SU-DHL-6 (cell line): ENCODE measurements at regions not wholly inside any gene's neighbourhood (a gene's known extent, or its start where the extent isn't known, plus 50 kb on each side); places are given as distances from the start of the nearest gene placed in this dataset.

Experiments used
- H2AFZ ChIP-seq: fragments of 200-600 bp; sonication (generic); 2 replicates; pipeline ENCODE4 v1.6.1; 2014; ENCODE audit warnings: low read depth, mild to moderate bottlenecking, moderate library complexity, mixed read lengths, antibody characterized with exemption, low read length; ENCODE audit not compliant: severe bottlenecking
- H3F3A ChIP-seq: fragments of 200-600 bp; shearing (Covaris generic); 2 replicates; pipeline ENCODE4 v1.6.0; 2016; ENCODE audit warnings: antibody characterized with exemption, mild to moderate bottlenecking; ENCODE audit not compliant: insufficient read depth
- H3K27ac ChIP-seq: fragments of 200-600 bp; sonication (generic); 2 replicates; pipeline ENCODE4 v1.5.1; 2016; ENCODE audit warnings: low read depth, mild to moderate bottlenecking, low read length, moderate library complexity, mixed read lengths
- H3K27me3 ChIP-seq: fragments of 200-600 bp; sonication (generic), shearing (Covaris generic); 2 replicates; pipeline ENCODE4 v1.6.0; 2014; ENCODE audit warnings: mild to moderate bottlenecking, low read length
- H3K36me3 ChIP-seq: fragments of 200-600 bp; sonication (generic); 2 replicates; pipeline ENCODE4 v1.6.1; 2014; ENCODE audit warnings: mild to moderate bottlenecking, low read length, mixed read lengths
- H3K4me2 ChIP-seq: fragments of 300-600, 200-600 bp; shearing (Covaris generic), sonication (generic); 2 replicates; pipeline ENCODE4 v1.6.0; 2014; ENCODE audit warnings: low read length, low read depth, mild to moderate bottlenecking; ENCODE audit not compliant: poor library complexity, severe bottlenecking
- H3K4me3 ChIP-seq: fragments of 200-600 bp; sonication (generic); 2 replicates; pipeline ENCODE4 v1.5.1; 2014; ENCODE audit warnings: antibody characterized with exemption, low read length, mild to moderate bottlenecking, mixed read lengths; ENCODE audit not compliant: insufficient read depth, poor library complexity, severe bottlenecking
- H3K79me2 ChIP-seq: fragments of 200-600 bp; sonication (generic); 2 replicates; pipeline ENCODE4 v1.6.1; 2014; ENCODE audit warnings: mild to moderate bottlenecking, low read length, moderate library complexity; ENCODE audit not compliant: insufficient read depth
- H3K9ac ChIP-seq: fragments of 200-600 bp; sonication (generic); 2 replicates; pipeline ENCODE4 v1.7.0; 2014; ENCODE audit warnings: mild to moderate bottlenecking, low read length
- H3K9me2 ChIP-seq: fragments of 200-600 bp; sonication (generic); replicated peaks from 2 replicates; pipeline ENCODE4 v1.6.1; 2014; ENCODE audit warnings: low read length; ENCODE audit not compliant: insufficient read depth
- H3K9me3 ChIP-seq: fragments of 200-600 bp; sonication (generic); 2 replicates; pipeline ENCODE4 v1.6.1; 2014; ENCODE audit warnings: low read length, mixed read lengths; ENCODE audit not compliant: insufficient read depth
- H4K20me1 ChIP-seq: fragments of 200-600 bp; sonication (generic); 2 replicates; pipeline ENCODE4 v1.6.1; 2014; ENCODE audit warnings: low read depth, mild to moderate bottlenecking, antibody characterized with exemption, low read length, moderate library complexity, mixed read lengths
- EZH2phosphoT487 ChIP-seq: fragments of 200-600 bp; sonication (generic), shearing (Covaris generic); conservative IDR thresholded peaks from 2 replicates; pipeline ENCODE4 v1.6.1; 2018; ENCODE audit warnings: mild to moderate bottlenecking, antibody characterized with exemption, low read length, moderate library complexity, mixed read lengths
- TF ChIP-seq, protein P1 (sequence below): fragments of 200-600 bp; sonication (generic); IDR thresholded peaks from one replicate; pipeline ENCODE4 v1.5.1; 2017; ENCODE audit warnings: antibody characterized with exemption, mild to moderate bottlenecking, low read length, moderate library complexity; ENCODE audit not compliant: insufficient read depth, poor library complexity, severe bottlenecking

DNA sequence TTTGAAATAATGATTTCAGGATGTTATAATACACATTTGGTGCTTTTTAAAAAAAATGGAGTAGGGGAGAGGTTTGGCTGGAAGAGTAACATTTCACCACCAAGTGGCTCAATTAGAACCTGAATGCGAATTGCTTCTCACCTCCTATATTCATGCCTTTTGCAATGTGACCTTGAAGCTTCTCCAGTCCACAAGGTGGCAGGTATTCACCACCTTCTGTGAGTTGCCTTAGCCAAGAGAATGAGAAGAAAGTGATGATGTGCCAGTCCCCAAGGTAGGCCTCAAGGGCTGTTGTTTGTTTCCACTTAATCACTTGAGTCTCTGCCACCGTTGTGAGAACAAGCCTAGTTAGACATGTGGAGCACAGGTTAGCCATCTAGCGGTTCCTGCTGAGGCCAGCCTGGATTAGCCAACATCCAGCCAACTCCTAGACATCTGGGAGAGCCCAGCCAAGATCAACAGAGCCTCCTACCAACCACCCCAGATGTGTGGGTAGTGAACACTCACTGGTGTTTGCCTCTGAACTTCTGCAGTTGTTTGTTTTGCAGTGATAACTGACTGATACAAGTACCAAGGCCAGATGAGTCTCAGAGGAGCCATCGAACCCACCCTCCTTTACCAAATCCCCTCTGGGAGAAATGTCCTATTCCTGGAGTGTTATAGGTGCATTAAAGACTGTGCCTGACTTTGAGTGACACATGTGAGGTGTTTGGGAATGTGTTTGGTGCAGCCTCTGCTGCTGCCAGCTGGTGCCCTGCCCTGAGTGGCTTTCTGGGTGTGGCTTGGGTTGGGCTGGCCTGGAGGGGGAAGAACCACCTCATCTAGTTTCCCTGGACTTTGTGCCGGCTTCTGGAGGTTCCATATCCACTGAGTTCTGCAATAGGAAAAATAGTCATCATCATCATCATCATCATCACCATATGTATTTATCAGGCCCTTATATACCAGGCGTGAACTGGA lies 132.5 kb upstream of the RFLNA start:
- Histone ChIP-seq H3K79me2 (no peaks in the 10 kb centered on the region), H3K4me2 (no peak overlapping the region), H3F3A (no peaks in the 10 kb centered on the region), H3K36me3 (no peaks in the 10 kb centered on the region), H3K9ac (no peak overlapping the region), H3K9me2 (no peaks in the 10 kb centered on the region), H2AFZ (no peak overlapping the region), H3K27me3 (no peaks in the 10 kb centered on the region), H3K4me3 (no peak overlapping the region), H4K20me1 (no peaks in the 10 kb centered on the region), H3K27ac (no peak overlapping the region), H3K9me3 (no peaks in the 10 kb centered on the region)
- TF ChIP-seq, protein P1, sequence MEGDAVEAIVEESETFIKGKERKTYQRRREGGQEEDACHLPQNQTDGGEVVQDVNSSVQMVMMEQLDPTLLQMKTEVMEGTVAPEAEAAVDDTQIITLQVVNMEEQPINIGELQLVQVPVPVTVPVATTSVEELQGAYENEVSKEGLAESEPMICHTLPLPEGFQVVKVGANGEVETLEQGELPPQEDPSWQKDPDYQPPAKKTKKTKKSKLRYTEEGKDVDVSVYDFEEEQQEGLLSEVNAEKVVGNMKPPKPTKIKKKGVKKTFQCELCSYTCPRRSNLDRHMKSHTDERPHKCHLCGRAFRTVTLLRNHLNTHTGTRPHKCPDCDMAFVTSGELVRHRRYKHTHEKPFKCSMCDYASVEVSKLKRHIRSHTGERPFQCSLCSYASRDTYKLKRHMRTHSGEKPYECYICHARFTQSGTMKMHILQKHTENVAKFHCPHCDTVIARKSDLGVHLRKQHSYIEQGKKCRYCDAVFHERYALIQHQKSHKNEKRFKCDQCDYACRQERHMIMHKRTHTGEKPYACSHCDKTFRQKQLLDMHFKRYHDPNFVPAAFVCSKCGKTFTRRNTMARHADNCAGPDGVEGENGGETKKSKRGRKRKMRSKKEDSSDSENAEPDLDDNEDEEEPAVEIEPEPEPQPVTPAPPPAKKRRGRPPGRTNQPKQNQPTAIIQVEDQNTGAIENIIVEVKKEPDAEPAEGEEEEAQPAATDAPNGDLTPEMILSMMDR = no peak
- no peak for TF ChIP-seq EZH2phosphoT487

DNA sequence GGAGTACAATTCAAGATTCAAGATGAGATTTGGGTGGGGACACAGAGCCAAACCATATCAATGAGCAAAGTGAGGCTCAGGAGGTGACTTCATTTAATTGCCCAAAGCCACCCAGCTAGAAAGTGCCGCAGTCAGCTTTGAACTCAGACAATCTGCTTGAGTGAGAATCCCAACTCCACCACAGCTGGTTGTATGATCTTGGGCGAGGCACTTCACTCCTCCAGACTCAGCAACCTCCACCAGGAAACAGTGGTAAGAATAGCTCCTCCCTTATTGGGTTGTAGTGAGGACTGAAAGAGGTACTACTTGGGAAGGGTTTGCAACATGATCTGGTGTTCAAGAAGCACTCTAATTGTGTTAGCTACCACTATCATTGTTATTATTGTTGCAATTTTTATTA lies 129.2 kb upstream of the RFLNA start:
- Histone ChIP-seq H3K36me3 (no peaks in the 10 kb centered on the region), H3K27me3 (no peaks in the 10 kb centered on the region), H3K9me3 (no peaks in the 10 kb centered on the region), H3K4me2 (no peak overlapping the region), H3K79me2 (no peaks in the 10 kb centered on the region), H4K20me1 (no peaks in the 10 kb centered on the region), H3F3A (no peaks in the 10 kb centered on the region), H2AFZ (no peak overlapping the region), H3K9me2 (no peaks in the 10 kb centered on the region), H3K9ac (no peak overlapping the region), H3K27ac (no peak overlapping the region), H3K4me3 (no peak overlapping the region)
- TF ChIP-seq, protein P1 = no peak
- TF ChIP-seq EZH2phosphoT487 = no peak

DNA sequence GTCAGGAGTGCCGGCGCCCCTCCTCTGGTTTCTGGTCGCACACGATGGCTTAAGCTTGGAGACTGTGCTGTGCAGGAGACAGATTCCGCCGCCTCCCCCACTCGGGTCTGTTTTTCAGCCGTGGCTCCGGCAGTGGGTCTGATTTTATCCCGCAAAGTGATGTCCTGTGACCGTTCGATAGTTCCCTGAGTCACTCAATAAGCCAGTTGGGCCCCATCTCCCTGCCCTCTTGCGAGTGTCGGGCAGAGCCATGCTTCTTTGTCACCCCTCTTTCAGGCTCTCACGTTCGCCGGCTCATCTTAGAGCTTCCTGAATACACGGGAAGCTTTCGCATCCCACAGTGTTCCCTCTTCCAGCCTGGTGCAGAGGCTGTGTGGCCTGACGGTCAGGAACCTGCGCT lies 127.8 kb upstream of the RFLNA start:
- Histone ChIP-seq H3K9ac (no peak overlapping the region), H3K27me3 (no peaks in the 10 kb centered on the region), H3K4me2 (no peak overlapping the region), H3K27ac (no peak overlapping the region), H3K9me2 (no peaks in the 10 kb centered on the region), H2AFZ (no peak overlapping the region), H3F3A (no peaks in the 10 kb centered on the region), H3K36me3 (no peaks in the 10 kb centered on the region), H3K9me3 (no peaks in the 10 kb centered on the region), H4K20me1 (no peaks in the 10 kb centered on the region), H3K79me2 (no peaks in the 10 kb centered on the region), H3K4me3 (no peak overlapping the region)
- TF ChIP-seq EZH2phosphoT487 = no peak
- TF ChIP-seq, protein P1 = no peak
